Endothelial cell of umbilical vein (primary cell): ENCODE measurements at regions not wholly inside any gene's neighbourhood (a gene's known extent, or its start where the extent isn't known, plus 50 kb on each side); places are given as distances from the start of the nearest gene placed in this dataset.

ENCODE experiments used
- CTCF ChIP-seq, 2 donors: IDR thresholded peaks; 1 replicate in 1 of 2; 2 replicates in 1 of 2; pipeline ENCODE4 v1.5.1; 2011; ENCODE audit warnings: low read length in 2 of 2, mild to moderate bottlenecking in 2 of 2, moderate library complexity in 2 of 2, control low read depth in 1 of 2, inconsistent platforms in 1 of 2, low read depth in 1 of 2; ENCODE audit not compliant: insufficient read depth in 1 of 2; ENCODE audit errors: extremely low read depth in 1 of 2
- EZH2 ChIP-seq: IDR thresholded peaks from 2 replicates; pipeline ENCODE4 v1.6.1; 2012; ENCODE audit warnings: borderline replicate concordance, low read depth, mild to moderate bottlenecking, moderate library complexity, low read length, inconsistent platforms; ENCODE audit not compliant: severe bottlenecking
- FOS ChIP-seq: IDR thresholded peaks from 2 replicates; pipeline ENCODE4 v1.6.1; 2011; ENCODE audit warnings: mild to moderate bottlenecking, low read length, moderate library complexity, borderline replicate concordance; ENCODE audit not compliant: insufficient read depth
- GATA2 ChIP-seq: IDR thresholded peaks from 2 replicates; pipeline ENCODE4 v1.7.0; 2011; ENCODE audit warnings: low read depth, mild to moderate bottlenecking, moderate library complexity, mixed read lengths, low read length; ENCODE audit not compliant: insufficient read length, insufficient read depth
- JUN ChIP-seq: IDR thresholded peaks from 2 replicates; pipeline ENCODE4 v1.6.1; 2011; ENCODE audit warnings: borderline replicate concordance, low read depth; ENCODE audit not compliant: insufficient read length, insufficient read depth
- MAX ChIP-seq: IDR thresholded peaks from 2 replicates; pipeline ENCODE4 v1.6.1; 2011; ENCODE audit not compliant: insufficient read depth, insufficient read length
- MYC ChIP-seq: IDR thresholded peaks from one replicate; pipeline ENCODE4 v1.6.1; 2011; ENCODE audit warnings: mild to moderate bottlenecking, low read depth, low read length
- POLR2A ChIP-seq: IDR thresholded peaks from 2 replicates; pipeline ENCODE4 v1.6.1; 2012; ENCODE audit warnings: low read depth, mild to moderate bottlenecking, control low read depth, low read length
- POLR2AphosphoS5 ChIP-seq: IDR thresholded peaks from 2 replicates; pipeline ENCODE4 v1.6.1; 2012; ENCODE audit warnings: low read depth, mild to moderate bottlenecking, control low read depth, low read length, moderate library complexity; ENCODE audit not compliant: insufficient read depth

GRCh38 chr4:162586266-162586665 is 422.5 kb upstream of the FSTL5 start:
- TF ChIP-seq POLR2A = no peak
- no peak for TF ChIP-seq MYC
- no peak for TF ChIP-seq JUN
- no peak for TF ChIP-seq POLR2AphosphoS5
- no peak for TF ChIP-seq CTCF (IDR thresholded peaks at IDR 0.05; ENCODE audit: extremely low read depth in 1 of 2, insufficient read depth in 1 of 2, low read depth in 1 of 2, low read length in 2 of 2)
- TF ChIP-seq EZH2 = no peak
- no peak for TF ChIP-seq MAX
- TF ChIP-seq GATA2 = no peak
- no peak for TF ChIP-seq FOS
